ENCODE measurements at regions not wholly inside any gene's neighbourhood (a gene's known extent, or its start where the extent isn't known, plus 50 kb on each side); places are given as distances from the start of the nearest gene placed in this dataset.

DNA sequence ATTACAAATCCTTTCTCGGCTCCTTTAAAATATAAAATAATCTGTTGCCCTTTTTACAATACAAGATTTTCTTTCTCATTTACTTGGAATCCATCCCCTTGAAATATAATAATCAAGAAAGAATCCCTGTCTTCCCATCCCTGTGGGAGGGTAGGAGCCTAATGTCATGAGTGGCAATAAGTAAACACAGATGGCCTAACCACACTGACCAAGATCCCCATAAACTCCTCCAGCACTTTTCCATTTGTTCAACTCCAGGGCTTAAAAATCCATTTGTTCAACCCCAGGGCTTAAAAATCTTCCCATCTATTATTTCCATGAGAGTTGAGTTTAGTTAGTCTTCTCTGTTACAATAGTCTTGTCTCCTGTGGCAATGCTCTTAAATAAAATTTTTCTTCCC is 297.6 kb downstream of the CDH7 start:
- TF ChIP-seq FOXK2 (IDR thresholded peaks at IDR 0.05) (no peak), L3MBTL2 (conservative IDR thresholded peaks at IDR 0.05) (no peak), LEF1 (IDR thresholded peaks at IDR 0.05; ENCODE audit: borderline replicate concordance) (no peak), SUZ12 (IDR thresholded peaks at IDR 0.05) (no peak)
